ENCODE measurements at regions not wholly inside any gene's neighbourhood (a gene's known extent, or its start where the extent isn't known, plus 50 kb on each side); places are given as distances from the start of the nearest gene placed in this dataset.

DNA sequence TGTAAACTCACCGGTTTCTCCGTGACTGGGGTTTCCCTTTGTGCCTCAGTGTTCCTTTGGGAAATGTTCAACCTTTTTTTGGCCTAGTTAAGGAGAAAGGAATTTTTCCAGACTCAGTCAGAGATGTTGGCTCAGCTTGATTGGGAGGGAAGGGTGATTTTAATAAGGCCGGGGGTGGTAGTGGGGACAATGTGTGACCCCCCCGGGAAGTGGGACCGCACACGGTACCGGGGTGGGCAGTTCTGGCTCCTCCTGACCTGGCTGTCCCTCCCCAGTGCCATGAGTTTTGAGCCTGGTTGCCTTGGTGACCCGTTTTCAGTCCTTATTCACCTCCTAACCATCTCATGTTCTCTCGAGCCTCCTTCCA is 132.7 kb downstream of the SNX5 start:
- POLR2A ChIA-PET: no interaction called here
- Mint-ChIP-seq H3K9me3 (peaks cover 0 to 1% (median 0%) of the 10 kb centered on the region in 9 donors), H3K4me1 (no peaks in the 10 kb centered on the region), H3K4me3 (no peak overlapping the region), H3K27me3 (peaks cover 0 to 1% (median 0%) of the 10 kb centered on the region in 5 donors), H3K27ac (no peak overlapping the region), H3K36me3 (no peaks in the 10 kb centered on the region)
- DNase-seq: no peak
- no peak for ATAC-seq

DNA sequence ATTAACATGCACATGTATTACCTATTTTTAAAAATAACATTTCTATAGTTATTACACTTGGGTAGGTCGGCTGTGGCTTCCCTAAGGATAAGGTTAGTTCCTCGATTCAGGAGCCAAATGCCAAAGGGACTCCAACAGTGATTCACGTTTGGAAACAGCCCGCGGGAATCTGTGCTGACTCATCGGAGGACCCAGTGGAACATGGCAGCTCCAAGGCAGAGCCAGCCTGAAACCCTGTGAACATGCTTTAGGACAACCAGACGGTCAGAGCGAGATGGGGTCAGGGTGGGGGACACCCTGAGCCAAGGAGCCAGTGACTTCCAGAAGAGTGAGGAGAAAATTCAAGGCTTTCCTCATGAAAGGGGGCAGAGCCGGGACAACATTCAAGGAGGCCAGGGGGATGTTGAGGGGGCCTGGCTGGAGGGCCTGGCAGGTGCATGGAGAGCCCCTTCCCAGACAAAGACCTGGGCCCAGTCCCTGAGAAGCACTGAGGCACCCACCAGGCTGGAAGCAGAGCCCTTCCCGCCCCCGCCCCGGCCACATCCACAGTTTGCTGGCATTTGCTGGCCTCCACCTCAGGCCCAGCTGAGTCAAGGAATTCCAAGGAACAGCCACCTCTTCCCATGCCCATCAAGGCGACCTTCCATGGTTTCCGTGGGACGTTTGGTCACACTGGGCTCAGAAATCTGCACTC is 133.2 kb downstream of the SNX5 start:
- no peak for DNase-seq
- POLR2A ChIA-PET: no interaction called here
- no peak overlapping the region for H3K4me3 Mint-ChIP-seq
- no peak for ATAC-seq
- peaks cover 0 to 1% (median 0%) of the 10 kb centered on the region in 5 donors for H3K27me3 Mint-ChIP-seq
- peaks cover 0 to 1% (median 0%) of the 10 kb centered on the region in 9 donors for H3K9me3 Mint-ChIP-seq
- no peak overlapping the region for H3K27ac Mint-ChIP-seq
- no peaks in the 10 kb centered on the region for H3K36me3 Mint-ChIP-seq
- H3K4me1 Mint-ChIP-seq: no peaks in the 10 kb centered on the region

DNA sequence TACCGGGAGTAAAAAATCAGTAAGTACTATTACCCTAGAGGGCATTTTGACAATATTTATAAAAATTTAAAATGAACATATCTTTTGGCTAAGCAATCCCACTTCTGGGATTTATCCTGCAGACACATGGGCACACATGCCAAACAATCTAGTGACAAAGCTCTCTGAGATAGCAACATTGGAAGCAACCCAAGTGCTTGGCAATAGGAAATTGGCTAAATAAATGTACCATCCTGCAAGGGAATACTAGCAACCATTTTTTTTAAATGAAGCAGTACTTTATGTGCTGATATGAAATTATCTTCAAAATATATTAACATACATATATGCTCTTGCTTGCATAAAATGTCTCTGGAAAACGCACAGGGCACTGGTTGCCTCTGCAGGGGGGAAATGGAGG is 133.8 kb downstream of the SNX5 start:
- H3K36me3 Mint-ChIP-seq: no peaks in the 10 kb centered on the region
- ATAC-seq: no peak

DNA sequence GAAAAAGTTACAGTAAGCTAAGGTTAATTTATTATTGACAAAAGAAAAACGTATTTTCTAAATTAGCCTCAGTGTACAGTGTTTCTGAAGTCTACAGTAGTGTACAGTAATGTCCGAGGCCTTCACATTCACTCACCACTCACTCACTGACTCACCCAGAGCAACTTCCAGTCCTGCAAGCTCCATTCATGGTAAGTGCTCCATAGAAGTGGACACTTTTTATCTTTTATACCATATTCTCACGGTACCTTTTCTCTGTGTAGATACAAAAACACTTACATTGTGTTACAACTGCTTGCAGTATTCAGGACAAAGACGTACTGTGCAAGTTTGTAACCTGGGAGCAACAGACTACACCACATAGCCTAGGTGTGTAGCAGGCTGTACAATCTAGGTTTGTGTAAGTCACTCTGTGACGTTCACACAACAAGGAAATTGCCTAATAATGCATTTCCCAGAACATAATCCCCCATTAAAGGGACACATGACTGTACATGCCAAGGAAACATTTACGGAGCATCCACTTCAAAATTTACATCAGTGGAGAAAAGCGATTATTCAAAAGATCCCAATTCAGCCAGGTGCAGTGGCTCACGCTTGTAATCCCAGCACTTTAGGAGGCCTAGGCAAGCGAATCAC is 133.4 kb downstream of the BANF2 start:
- H3K4me3 Mint-ChIP-seq: no peak overlapping the region
- no peaks in the 10 kb centered on the region for H3K9me3 Mint-ChIP-seq
- DNase-seq (no peak), ATAC-seq (no peak)
- H3K36me3 Mint-ChIP-seq: no peaks in the 10 kb centered on the region
- H3K4me1 Mint-ChIP-seq: no peaks in the 10 kb centered on the region
- POLR2A ChIA-PET: no interaction called here
- peak overlapping the region in 1 of 10 donors; percentile 24 for H3K27ac Mint-ChIP-seq
- H3K27me3 Mint-ChIP-seq: no peaks in the 10 kb centered on the region

More for the DNA sequence above, 133.8 kb downstream of the SNX5 start:
- Mint-ChIP-seq H3K4me1 (no peaks in the 10 kb centered on the region), H3K27ac (no peak overlapping the region), H3K27me3 (peaks cover 0 to 1% (median 0%) of the 10 kb centered on the region in 5 donors), H3K9me3 (no peaks in the 10 kb centered on the region), H3K4me3 (no peak overlapping the region)
- no peak for DNase-seq
- POLR2A ChIA-PET: no interaction called here

DNA sequence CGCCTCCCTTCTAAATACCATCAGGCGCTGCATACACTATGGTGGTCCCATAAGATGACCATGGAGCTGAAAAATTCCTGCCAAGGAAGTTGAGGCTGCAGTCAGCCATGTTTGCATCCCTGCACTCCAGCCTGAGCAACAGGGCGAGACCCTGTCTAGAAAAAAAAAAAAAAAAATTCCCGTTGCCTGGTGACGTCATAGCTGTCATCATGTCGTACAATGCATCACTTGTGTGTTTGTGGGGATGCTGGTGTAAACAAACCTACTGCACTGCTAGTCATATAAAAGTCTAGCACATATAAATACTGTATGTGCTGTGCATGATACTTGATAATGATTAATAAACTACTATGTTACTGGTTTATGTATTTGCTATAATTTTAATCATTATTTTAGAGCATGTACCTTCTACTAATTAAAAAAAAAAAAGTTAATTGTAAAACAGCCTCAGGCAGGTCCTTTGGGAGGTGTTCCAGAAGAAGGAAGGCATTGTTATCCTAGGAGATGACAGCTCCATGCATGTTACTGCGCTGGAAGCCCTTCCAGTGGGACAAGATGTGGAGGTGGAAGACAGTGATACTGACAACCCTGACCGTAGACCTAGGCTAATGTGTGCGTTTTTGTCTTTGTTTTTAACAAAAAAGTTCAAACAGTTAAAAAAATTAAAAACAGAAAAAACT is 132.6 kb downstream of the BANF2 start:
- no peak for DNase-seq
- ATAC-seq: no peak
- POLR2A ChIA-PET: no interaction called here
- Mint-ChIP-seq H3K4me1 (no peaks in the 10 kb centered on the region), H3K27ac (no peak overlapping the region), H3K27me3 (no peaks in the 10 kb centered on the region), H3K4me3 (no peak overlapping the region), H3K9me3 (no peaks in the 10 kb centered on the region), H3K36me3 (no peaks in the 10 kb centered on the region)

DNA sequence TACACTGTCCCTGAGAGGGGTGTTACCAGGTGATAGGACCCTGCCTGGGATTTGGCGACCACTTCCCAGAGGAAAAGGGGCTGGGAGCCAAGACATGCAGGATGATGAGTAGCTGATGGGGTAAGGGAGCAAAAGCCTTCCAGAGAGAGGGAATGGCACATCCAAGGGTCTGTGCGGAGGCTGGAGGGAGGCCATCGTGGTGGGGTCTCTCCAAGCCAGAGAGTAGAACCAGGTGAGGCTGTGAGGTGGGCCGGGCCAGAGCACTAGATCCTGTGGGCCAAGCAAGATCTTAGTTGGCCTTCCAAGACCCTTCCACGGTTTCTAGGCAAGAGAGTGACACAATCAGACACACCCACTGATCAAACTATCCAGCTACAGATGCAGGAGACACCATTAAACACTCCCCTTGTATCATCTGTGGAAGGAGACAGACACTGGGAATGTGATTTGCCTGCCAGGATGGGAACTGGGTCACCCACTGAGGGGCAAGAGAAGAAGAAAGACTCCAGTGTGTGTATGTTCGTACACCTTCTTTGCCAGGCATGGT is 128.9 kb downstream of the BANF2 start:
- Mint-ChIP-seq H3K27ac (no peak overlapping the region), H3K36me3 (no peaks in the 10 kb centered on the region), H3K27me3 (no peaks in the 10 kb centered on the region), H3K4me1 (no peaks in the 10 kb centered on the region), H3K9me3 (no peaks in the 10 kb centered on the region), H3K4me3 (no peak overlapping the region)
- no peak for DNase-seq
- POLR2A ChIA-PET: no interaction called here
- ATAC-seq: no peak

DNA sequence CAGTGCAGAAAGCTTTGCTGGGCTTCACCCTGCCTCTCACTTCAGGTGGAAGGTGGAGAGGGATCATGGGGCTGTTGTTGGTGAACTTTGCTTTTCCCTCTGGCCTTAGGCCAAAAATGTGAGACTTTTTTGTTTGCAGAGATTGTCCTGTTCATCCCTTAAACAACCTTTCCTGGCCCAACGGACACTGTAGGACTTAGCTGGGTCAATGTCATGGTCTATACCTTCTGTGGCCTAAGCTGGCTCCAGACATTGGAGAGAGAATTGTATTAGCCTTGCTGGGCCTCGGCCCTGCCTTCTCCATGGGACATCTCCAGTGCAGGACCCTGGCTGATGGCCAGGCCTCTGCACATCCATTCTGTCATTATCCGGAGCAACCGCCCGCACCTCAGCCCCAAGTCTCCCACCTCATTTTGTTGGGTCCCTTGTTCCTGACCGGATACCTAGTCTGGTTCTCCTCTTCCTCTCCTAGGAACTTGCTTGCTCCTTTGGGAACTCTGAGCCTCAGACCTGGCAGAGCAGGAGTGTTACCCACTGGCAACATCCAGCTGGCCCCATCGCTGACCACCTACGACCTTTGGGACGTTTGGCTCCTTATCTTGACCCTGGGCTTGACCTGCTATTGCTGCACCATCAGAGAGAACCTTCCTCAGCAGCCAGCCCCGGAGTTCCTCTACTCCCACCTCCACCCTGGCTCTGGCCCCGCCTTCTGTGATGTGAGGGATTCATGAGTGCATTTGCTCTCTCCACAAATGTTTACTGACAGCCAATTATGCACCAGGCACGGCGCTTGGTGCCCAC is 128.2 kb downstream of the BANF2 start:
- no peaks in the 10 kb centered on the region for H3K4me1 Mint-ChIP-seq
- no peak overlapping the region for H3K27ac Mint-ChIP-seq
- POLR2A ChIA-PET: no interaction called here
- H3K9me3 Mint-ChIP-seq: no peaks in the 10 kb centered on the region
- ATAC-seq (no peak), DNase-seq (no peak)
- no peaks in the 10 kb centered on the region for H3K27me3 Mint-ChIP-seq
- H3K4me3 Mint-ChIP-seq: no peak overlapping the region
- no peaks in the 10 kb centered on the region for H3K36me3 Mint-ChIP-seq

DNA sequence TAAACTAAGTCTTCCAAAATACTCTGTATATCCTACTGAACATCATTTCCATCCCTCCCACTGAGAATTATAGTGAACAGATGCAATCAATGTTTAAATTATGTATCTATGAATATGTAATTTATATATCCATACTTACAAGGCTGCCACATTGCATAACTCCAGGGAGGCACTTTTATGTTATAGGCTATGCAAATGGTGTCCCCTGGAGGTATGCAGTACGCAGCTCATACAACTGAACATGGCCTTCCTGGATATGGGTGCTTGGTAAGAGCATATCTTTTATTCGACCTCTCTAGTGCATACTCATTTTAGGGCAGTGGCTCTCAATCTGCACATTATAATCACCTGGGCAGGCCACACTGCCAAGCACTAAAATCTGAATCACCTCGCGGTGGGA is 127.3 kb downstream of the BANF2 start:
- H3K9me3 Mint-ChIP-seq: no peaks in the 10 kb centered on the region
- no peaks in the 10 kb centered on the region for H3K36me3 Mint-ChIP-seq
- no peak overlapping the region for H3K27ac Mint-ChIP-seq
- H3K27me3 Mint-ChIP-seq: no peaks in the 10 kb centered on the region
- H3K4me1 Mint-ChIP-seq: no peaks in the 10 kb centered on the region
- ATAC-seq (no peak), DNase-seq (no peak)
- POLR2A ChIA-PET: no interaction called here
- H3K4me3 Mint-ChIP-seq: no peak overlapping the region

DNA sequence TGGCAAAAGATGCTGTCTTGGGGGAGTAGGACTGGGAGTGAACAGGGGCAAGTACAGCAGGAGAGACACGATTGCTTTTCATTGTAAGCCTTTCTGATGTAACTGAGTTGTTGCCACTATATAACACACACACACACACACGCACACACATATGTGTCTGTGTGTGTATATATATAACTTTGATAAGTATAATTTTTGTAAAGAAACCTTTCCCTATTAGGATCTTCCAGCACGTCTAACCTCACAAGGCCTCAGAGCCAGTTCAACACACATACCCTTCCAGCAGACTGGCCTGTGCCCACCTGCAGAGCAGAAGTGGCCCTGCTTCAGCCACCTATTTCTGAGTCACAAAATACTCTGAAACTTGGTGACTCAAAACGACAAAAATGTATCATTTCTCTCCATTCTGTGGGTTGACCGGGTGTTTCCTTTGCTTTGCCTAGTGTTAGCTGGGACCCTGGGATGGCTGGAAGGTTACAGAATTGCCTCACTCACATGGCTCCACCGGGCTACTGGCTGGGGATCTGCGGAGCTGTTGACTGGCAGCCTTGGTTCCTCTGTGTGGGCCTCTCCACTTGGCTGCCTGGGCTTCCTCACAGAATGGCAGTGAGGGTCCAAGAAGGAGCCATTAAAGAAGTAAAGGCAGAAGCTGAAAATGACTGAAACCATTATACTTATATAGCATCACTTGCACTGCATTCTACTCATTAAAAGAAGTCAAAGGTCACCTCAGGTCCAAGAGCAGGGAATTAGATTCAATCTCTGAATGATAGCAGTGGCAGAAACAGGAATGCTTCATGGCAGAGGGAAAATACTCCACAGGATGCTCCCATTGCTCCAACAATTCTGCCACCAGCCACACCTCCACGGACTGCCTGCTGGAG is 126.4 kb downstream of the BANF2 start:
- no peak overlapping the region for H3K27ac Mint-ChIP-seq
- no peaks in the 10 kb centered on the region for H3K36me3 Mint-ChIP-seq
- POLR2A ChIA-PET: no interaction called here
- ATAC-seq (no peak), DNase-seq (no peak)
- no peaks in the 10 kb centered on the region for H3K4me1 Mint-ChIP-seq
- no peaks in the 10 kb centered on the region for H3K27me3 Mint-ChIP-seq
- no peak overlapping the region for H3K4me3 Mint-ChIP-seq
- no peaks in the 10 kb centered on the region for H3K9me3 Mint-ChIP-seq

DNA sequence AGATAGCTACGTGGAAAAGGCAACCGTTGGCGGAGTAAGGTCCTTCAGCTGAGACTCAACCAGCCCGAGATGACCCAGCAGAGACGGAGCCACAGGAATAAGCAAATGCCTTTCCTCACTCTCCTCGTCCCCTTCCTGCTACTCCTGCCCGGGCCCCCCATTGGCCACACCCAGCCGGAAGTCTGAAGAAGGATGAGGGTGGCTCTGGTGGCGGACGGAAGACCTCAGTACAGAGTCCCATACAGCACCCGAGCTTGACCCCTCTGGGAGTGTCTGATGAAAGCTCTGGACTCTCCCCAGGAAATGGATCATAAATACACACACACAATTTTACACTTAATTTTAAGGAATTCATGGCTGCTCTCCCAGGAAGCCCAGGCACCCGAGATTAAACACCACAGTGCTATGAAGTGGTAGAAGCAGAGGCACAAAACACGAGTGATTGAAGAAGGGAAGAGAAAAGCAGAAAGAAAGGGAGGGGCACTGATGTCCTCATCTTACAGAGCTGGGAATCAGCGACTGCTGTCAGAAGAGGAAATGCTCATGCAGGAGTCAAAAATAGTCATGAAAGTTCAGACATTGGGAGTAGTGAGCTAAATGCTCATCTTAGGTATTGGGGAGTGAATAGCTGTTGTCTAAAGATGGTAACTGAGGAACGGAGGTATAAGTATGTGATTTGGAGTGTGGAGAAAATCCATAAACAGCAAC is 125.6 kb downstream of the BANF2 start:
- H3K9me3 Mint-ChIP-seq: no peaks in the 10 kb centered on the region
- H3K36me3 Mint-ChIP-seq: no peaks in the 10 kb centered on the region
- H3K27ac Mint-ChIP-seq: no peak overlapping the region
- POLR2A ChIA-PET: no interaction called here
- H3K27me3 Mint-ChIP-seq: no peaks in the 10 kb centered on the region
- no peak for DNase-seq
- ATAC-seq: no peak
- no peaks in the 10 kb centered on the region for H3K4me1 Mint-ChIP-seq
- no peak overlapping the region for H3K4me3 Mint-ChIP-seq

DNA sequence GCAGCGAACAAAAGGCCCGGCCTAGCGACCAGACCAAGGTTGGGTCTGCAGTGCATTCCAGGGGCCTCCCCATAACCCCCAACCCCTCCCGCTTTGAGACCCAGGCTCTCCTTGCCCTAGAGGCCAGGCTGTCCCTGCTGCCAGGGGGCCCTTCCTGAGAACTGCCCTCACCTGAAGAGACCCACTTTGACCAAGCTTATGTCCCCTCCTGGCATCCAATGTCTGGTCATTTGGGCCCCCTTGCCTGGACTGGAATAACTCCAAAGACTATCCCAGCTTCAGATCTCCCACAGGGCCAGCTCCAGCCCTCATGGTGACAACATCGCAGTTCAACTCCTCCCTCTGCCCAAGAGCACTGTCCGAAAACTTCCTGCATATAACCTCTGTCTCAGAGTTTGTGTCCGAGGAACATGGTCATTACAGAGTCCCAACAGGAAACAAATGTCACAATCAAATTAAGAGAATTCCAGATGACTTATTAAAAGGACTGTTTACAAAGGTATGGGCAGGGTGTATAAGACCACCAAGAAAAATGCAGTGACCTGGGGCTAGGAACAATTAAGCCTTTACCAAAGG is 125.0 kb downstream of the BANF2 start:
- Mint-ChIP-seq H3K4me3 (no peak overlapping the region), H3K9me3 (peaks cover 0 to 3% (median 0%) of the 10 kb centered on the region in 9 donors), H3K27me3 (no peaks in the 10 kb centered on the region), H3K27ac (no peak overlapping the region), H3K36me3 (no peaks in the 10 kb centered on the region), H3K4me1 (no peaks in the 10 kb centered on the region)
- ATAC-seq (no peak), DNase-seq (no peak)
- POLR2A ChIA-PET: no interaction called here
